Smooth muscle cell (in vitro differentiated cells): ENCODE measurements at regions not wholly inside any gene's neighbourhood (a gene's known extent, or its start where the extent isn't known, plus 50 kb on each side); places are given as distances from the start of the nearest gene placed in this dataset.

Experiments
- DNase-seq: peaks from one replicate; lab custom pipeline; 2025; ENCODE audit not compliant: unreplicated experiment; lab: John Stamatoyannopoulos, UW
- H2AFZ ChIP-seq: fragments of 200-600 bp; sonication (generic); 2 replicates; pipeline ENCODE4 v1.6.0; 2016; ENCODE audit warnings: antibody characterized with exemption, low read depth, mild to moderate bottlenecking
- H3F3A ChIP-seq: fragments of 200-600 bp; sonication (generic); 2 replicates; pipeline ENCODE4 v1.6.0; 2017; ENCODE audit warnings: antibody characterized with exemption, low read depth
- H3K27ac ChIP-seq: fragments of 200-600 bp; sonication (generic); 2 replicates; pipeline ENCODE4 v1.5.1; 2016; ENCODE audit warnings: low read depth, mild to moderate bottlenecking
- H3K27me3 ChIP-seq: fragments of 200-600 bp; sonication (generic); 2 replicates; pipeline ENCODE4 v1.6.1; 2016; ENCODE audit warnings: low read depth, mild to moderate bottlenecking
- H3K36me3 ChIP-seq: fragments of 200-600 bp; sonication (generic); 2 replicates; pipeline ENCODE4 v1.5.1; 2016; ENCODE audit warnings: low read depth
- H3K4me1 ChIP-seq: fragments of 200-600 bp; sonication (generic); 2 replicates; pipeline ENCODE4 v1.5.1; 2016; ENCODE audit warnings: low read depth
- H3K4me2 ChIP-seq: fragments of 200-600 bp; sonication (generic); 2 replicates; pipeline ENCODE4 v1.6.0; 2016; ENCODE audit warnings: mild to moderate bottlenecking
- H3K4me3 ChIP-seq: fragments of 200-600 bp; sonication (generic); 2 replicates; pipeline ENCODE4 v1.5.1; 2016; ENCODE audit warnings: mild to moderate bottlenecking
- H3K79me2 ChIP-seq: fragments of 200-600 bp; sonication (generic); 2 replicates; pipeline ENCODE4 v1.6.0; 2016; ENCODE audit warnings: low read depth, mild to moderate bottlenecking
- H3K9ac ChIP-seq: fragments of 200-600 bp; sonication (generic); 2 replicates; pipeline ENCODE4 v1.6.0; 2016; ENCODE audit warnings: low read depth
- H3K9me3 ChIP-seq: fragments of 200-600 bp; sonication (generic); replicated peaks from 2 replicates; pipeline ENCODE4 v1.5.1; 2016; ENCODE audit warnings: low read depth
- H4K20me1 ChIP-seq: fragments of 200-600 bp; sonication (generic); 2 replicates; pipeline ENCODE4 v1.6.0; 2016; ENCODE audit warnings: low read depth
- WGBS: methylation state at CpG from one replicate; pipeline ENCODE4 v1.1.7; 2016; ENCODE audit warnings: low lambda C conversion rate; 5-methylcytosine and 5-hydroxymethylcytosine counted together
- TF ChIP-seq, protein P1 (sequence below): fragments of 200-600 bp; sonication (generic); IDR thresholded peaks from 2 replicates; pipeline ENCODE4 v1.5.1; 2017; ENCODE audit warnings: borderline replicate concordance, mild to moderate bottlenecking, antibody characterized with exemption; ENCODE audit not compliant: insufficient read depth, poor library complexity, severe bottlenecking

DNA sequence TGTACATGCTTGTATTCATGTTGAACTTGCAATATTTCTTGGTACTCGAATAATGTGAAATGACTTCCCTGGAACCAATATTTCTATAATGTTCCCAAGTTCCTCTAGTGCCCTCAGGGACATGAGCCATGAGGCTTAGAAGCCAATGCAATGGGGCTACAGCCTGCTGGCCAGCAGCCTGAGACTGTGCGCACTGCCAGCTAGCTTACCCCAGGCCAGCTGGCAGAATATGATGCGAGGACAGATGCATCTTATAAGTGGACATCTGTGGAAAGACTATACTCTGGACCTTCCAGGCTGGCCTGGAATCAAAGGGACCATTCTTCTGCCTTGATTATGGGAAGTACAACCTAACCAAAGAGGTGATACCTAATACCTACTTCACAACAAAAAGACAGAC, 1862.0 kb upstream of the ACO1 start:
- Histone ChIP-seq H3K4me2 (no peak overlapping the region), H3K27me3 (no peaks in the 10 kb centered on the region), H3K79me2 (no peaks in the 10 kb centered on the region), H3K4me3 (no peak overlapping the region), H3K4me1 (no peaks in the 10 kb centered on the region), H2AFZ (no peak overlapping the region), H4K20me1 (no peaks in the 10 kb centered on the region), H3K36me3 (no peaks in the 10 kb centered on the region), H3K9me3 (no peaks in the 10 kb centered on the region), H3F3A (no peaks in the 10 kb centered on the region), H3K27ac (no peak overlapping the region), H3K9ac (no peak overlapping the region)
- TF ChIP-seq, protein P1, sequence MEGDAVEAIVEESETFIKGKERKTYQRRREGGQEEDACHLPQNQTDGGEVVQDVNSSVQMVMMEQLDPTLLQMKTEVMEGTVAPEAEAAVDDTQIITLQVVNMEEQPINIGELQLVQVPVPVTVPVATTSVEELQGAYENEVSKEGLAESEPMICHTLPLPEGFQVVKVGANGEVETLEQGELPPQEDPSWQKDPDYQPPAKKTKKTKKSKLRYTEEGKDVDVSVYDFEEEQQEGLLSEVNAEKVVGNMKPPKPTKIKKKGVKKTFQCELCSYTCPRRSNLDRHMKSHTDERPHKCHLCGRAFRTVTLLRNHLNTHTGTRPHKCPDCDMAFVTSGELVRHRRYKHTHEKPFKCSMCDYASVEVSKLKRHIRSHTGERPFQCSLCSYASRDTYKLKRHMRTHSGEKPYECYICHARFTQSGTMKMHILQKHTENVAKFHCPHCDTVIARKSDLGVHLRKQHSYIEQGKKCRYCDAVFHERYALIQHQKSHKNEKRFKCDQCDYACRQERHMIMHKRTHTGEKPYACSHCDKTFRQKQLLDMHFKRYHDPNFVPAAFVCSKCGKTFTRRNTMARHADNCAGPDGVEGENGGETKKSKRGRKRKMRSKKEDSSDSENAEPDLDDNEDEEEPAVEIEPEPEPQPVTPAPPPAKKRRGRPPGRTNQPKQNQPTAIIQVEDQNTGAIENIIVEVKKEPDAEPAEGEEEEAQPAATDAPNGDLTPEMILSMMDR: no peak
- 64% methylated on average over 3 of the region's 3 CpGs for WGBS
- DNase-seq: no peak

GRCh38 chr9:30524311-30524710, 1860.1 kb upstream of the ACO1 start:
- Histone ChIP-seq H3F3A (no peaks in the 10 kb centered on the region), H3K4me1 (no peaks in the 10 kb centered on the region), H3K27me3 (no peaks in the 10 kb centered on the region), H4K20me1 (no peaks in the 10 kb centered on the region), H3K4me2 (no peak overlapping the region), H3K27ac (no peak overlapping the region), H3K4me3 (no peak overlapping the region), H3K79me2 (no peaks in the 10 kb centered on the region), H2AFZ (no peak overlapping the region), H3K36me3 (no peaks in the 10 kb centered on the region), H3K9ac (no peak overlapping the region), H3K9me3 (no peaks in the 10 kb centered on the region)
- TF ChIP-seq, protein P1: no peak
- no peak for DNase-seq
- 89% methylated on average over 1 of the region's 1 CpG for WGBS

- no peak for DNase-seq
- Histone ChIP-seq H3K27me3 (no peaks in the 10 kb centered on the region), H3K4me2 (no peak overlapping the region), H4K20me1 (no peaks in the 10 kb centered on the region), H3F3A (no peaks in the 10 kb centered on the region), H3K27ac (no peak overlapping the region), H2AFZ (no peak overlapping the region), H3K36me3 (no peaks in the 10 kb centered on the region), H3K4me1 (no peaks in the 10 kb centered on the region), H3K9ac (no peak overlapping the region), H3K4me3 (no peak overlapping the region), H3K9me3 (no peaks in the 10 kb centered on the region), H3K79me2 (no peaks in the 10 kb centered on the region)
- TF ChIP-seq, protein P1: no peak
- 92% methylated on average over 3 of the region's 3 CpGs for WGBS
These were observed 1850.0 kb upstream of the ACO1 start for GRCh38 chr9:30534455-30534854.

GRCh38 chr9:30534896-30535295, 1849.5 kb upstream of the ACO1 start:
- H3K4me3 ChIP-seq: no peak overlapping the region
- WGBS: 95% methylated on average over 2 of the region's 2 CpGs
- no peak for DNase-seq
- H4K20me1 ChIP-seq: no peaks in the 10 kb centered on the region
- no peaks in the 10 kb centered on the region for H3K79me2 ChIP-seq
- no peaks in the 10 kb centered on the region for H3K36me3 ChIP-seq
- no peaks in the 10 kb centered on the region for H3K4me1 ChIP-seq
- H3F3A ChIP-seq: no peaks in the 10 kb centered on the region
- no peaks in the 10 kb centered on the region for H3K9me3 ChIP-seq
- no peak overlapping the region for H3K9ac ChIP-seq
- H3K4me2 ChIP-seq: no peak overlapping the region
- H3K27me3 ChIP-seq: no peaks in the 10 kb centered on the region
- H2AFZ ChIP-seq: no peak overlapping the region
- TF ChIP-seq, protein P1: no peak
- no peak overlapping the region for H3K27ac ChIP-seq
